ENCODE measurements at regions not wholly inside any gene's neighbourhood (a gene's known extent, or its start where the extent isn't known, plus 50 kb on each side); places are given as distances from the start of the nearest gene placed in this dataset.

- no peak overlapping the region for H3K4me3 ChIP-seq (ENCODE audit: low read depth, low read length)
- DNase-seq (ENCODE audit: low read depth): no peak
- no peak for TF ChIP-seq CTCF (conservative IDR thresholded peaks at IDR 0.05; ENCODE audit: low read depth, low read length)
Measured at GRCh38 chr2:147468963-147469362, 375.9 kb upstream of the ACVR2A start.

- TF ChIP-seq CTCF (conservative IDR thresholded peaks at IDR 0.05; ENCODE audit: low read depth, low read length): no peak
- DNase-seq (ENCODE audit: low read depth): no peak
- H3K4me3 ChIP-seq (ENCODE audit: low read depth, low read length): no peak overlapping the region
Measured at GRCh38 chr2:147468349-147468748, 376.5 kb upstream of the ACVR2A start.

- no peak overlapping the region for H3K4me3 ChIP-seq (ENCODE audit: low read depth, low read length)
- DNase-seq (ENCODE audit: low read depth): no peak
- TF ChIP-seq CTCF (conservative IDR thresholded peaks at IDR 0.05; ENCODE audit: low read depth, low read length): no peak
Measured at GRCh38 chr2:147467441-147467840, 377.4 kb upstream of the ACVR2A start.

- no peak overlapping the region for H3K4me3 ChIP-seq (ENCODE audit: low read depth, low read length)
- DNase-seq (ENCODE audit: low read depth): peak; percentile 86
- TF ChIP-seq CTCF (conservative IDR thresholded peaks at IDR 0.05; ENCODE audit: low read depth, low read length): no peak
Measured at GRCh38 chr2:147464737-147465357, 380.0 kb upstream of the ACVR2A start.

- TF ChIP-seq CTCF (conservative IDR thresholded peaks at IDR 0.05; ENCODE audit: low read depth, low read length): no peak
Measured at GRCh38 chr2:147463881-147464520, 380.8 kb upstream of the ACVR2A start.

GRCh38 chr2:147460155-147460554, 384.7 kb upstream of the ACVR2A start:
- peak; percentile 27 for DNase-seq (ENCODE audit: low read depth)
- H3K4me3 ChIP-seq (ENCODE audit: low read depth, low read length): no peak overlapping the region
- no peak for TF ChIP-seq CTCF (conservative IDR thresholded peaks at IDR 0.05; ENCODE audit: low read depth, low read length)

More at GRCh38 chr2:147463881-147464520, 380.8 kb upstream of the ACVR2A start:
- no peak overlapping the region for H3K4me3 ChIP-seq (ENCODE audit: low read depth, low read length)
- DNase-seq (ENCODE audit: low read depth): peak; percentile 80

- no peak for DNase-seq (ENCODE audit: low read depth)
- H3K4me3 ChIP-seq (ENCODE audit: low read depth, low read length): no peak overlapping the region
- no peak for TF ChIP-seq CTCF (conservative IDR thresholded peaks at IDR 0.05; ENCODE audit: low read depth, low read length)
Measured at GRCh38 chr2:147456779-147457178, 388.1 kb upstream of the ACVR2A start.
